ENCODE measurements at regions not wholly inside any gene's neighbourhood (a gene's known extent, or its start where the extent isn't known, plus 50 kb on each side); places are given as distances from the start of the nearest gene placed in this dataset.

- TF ChIP-seq, protein P1, sequence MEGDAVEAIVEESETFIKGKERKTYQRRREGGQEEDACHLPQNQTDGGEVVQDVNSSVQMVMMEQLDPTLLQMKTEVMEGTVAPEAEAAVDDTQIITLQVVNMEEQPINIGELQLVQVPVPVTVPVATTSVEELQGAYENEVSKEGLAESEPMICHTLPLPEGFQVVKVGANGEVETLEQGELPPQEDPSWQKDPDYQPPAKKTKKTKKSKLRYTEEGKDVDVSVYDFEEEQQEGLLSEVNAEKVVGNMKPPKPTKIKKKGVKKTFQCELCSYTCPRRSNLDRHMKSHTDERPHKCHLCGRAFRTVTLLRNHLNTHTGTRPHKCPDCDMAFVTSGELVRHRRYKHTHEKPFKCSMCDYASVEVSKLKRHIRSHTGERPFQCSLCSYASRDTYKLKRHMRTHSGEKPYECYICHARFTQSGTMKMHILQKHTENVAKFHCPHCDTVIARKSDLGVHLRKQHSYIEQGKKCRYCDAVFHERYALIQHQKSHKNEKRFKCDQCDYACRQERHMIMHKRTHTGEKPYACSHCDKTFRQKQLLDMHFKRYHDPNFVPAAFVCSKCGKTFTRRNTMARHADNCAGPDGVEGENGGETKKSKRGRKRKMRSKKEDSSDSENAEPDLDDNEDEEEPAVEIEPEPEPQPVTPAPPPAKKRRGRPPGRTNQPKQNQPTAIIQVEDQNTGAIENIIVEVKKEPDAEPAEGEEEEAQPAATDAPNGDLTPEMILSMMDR (IDR thresholded peaks at IDR 0.05): no peak
- TF ChIP-seq EP300 (IDR thresholded peaks at IDR 0.05): no peak
These were observed 100.5 kb downstream of the SCG2 start for GRCh38 chr2:223501641-223502040.
